Trophoblast cell (in vitro differentiated cells and primary cell): ENCODE measurements at regions not wholly inside any gene's neighbourhood (a gene's known extent, or its start where the extent isn't known, plus 50 kb on each side); places are given as distances from the start of the nearest gene placed in this dataset.
A peak's percentile ranks its signal among the peaks of the same experiment; 100 is the strongest.

Experiments
- DNase-seq, 2 donors: peaks; one replicate each; pipeline ENCODE4 v3.0.0-alpha.2; 2016
- H2AFZ ChIP-seq: 2 replicates; pipeline ENCODE4 v1.6.1; 2013; ENCODE audit warnings: low read length, moderate library complexity, mild to moderate bottlenecking; ENCODE audit not compliant: insufficient read depth, poor library complexity
- H2AK5ac ChIP-seq: 2 replicates; pipeline ENCODE4 v1.6.1; 2013; ENCODE audit warnings: mild to moderate bottlenecking, low read length
- H2BK120ac ChIP-seq: 2 replicates; pipeline ENCODE4 v1.6.1; 2013; ENCODE audit warnings: low read length, mild to moderate bottlenecking, moderate library complexity; ENCODE audit not compliant: insufficient read depth, poor library complexity
- H2BK12ac ChIP-seq: 2 replicates; pipeline ENCODE4 v1.6.1; 2013; ENCODE audit warnings: mild to moderate bottlenecking, low read length, moderate library complexity
- H2BK5ac ChIP-seq: 2 replicates; pipeline ENCODE4 v1.6.1; 2013; ENCODE audit warnings: low read length, low read depth, moderate library complexity, mild to moderate bottlenecking; ENCODE audit not compliant: poor library complexity
- H3K14ac ChIP-seq: 2 replicates; pipeline ENCODE4 v1.6.1; 2013; ENCODE audit warnings: mild to moderate bottlenecking, low read length
- H3K18ac ChIP-seq: 2 replicates; pipeline ENCODE4 v1.6.1; 2013; ENCODE audit warnings: mild to moderate bottlenecking, low read length
- H3K23ac ChIP-seq: 2 replicates; pipeline ENCODE4 v1.6.1; 2013; ENCODE audit warnings: low read length
- H3K27ac ChIP-seq: 2 replicates; pipeline ENCODE4 v1.5.1; 2013; ENCODE audit warnings: low read depth, mild to moderate bottlenecking, inconsistent platforms, low read length, moderate library complexity
- H3K27me3 ChIP-seq: 2 replicates; pipeline ENCODE4 v1.6.1; 2013; ENCODE audit warnings: inconsistent platforms, mild to moderate bottlenecking, low read length, moderate library complexity; ENCODE audit not compliant: insufficient read depth
- H3K36me3 ChIP-seq, 2 experiments: 1 replicate in 1 of 2; 2 replicates in 1 of 2; pipeline ENCODE4 v1.6.1; 2013; ENCODE audit warnings: low read length in 2 of 2, mild to moderate bottlenecking in 2 of 2, moderate library complexity in 1 of 2; ENCODE audit not compliant: insufficient read depth in 2 of 2, control insufficient read depth in 1 of 2
- H3K4ac ChIP-seq: 2 replicates; pipeline ENCODE4 v1.6.1; 2013; ENCODE audit warnings: low read depth, mild to moderate bottlenecking, low read length, moderate library complexity
- H3K4me1 ChIP-seq, 2 experiments: 1 replicate in 1 of 2; 2 replicates in 1 of 2; pipeline ENCODE4 v1.6.1; 2013; ENCODE audit warnings: low read length in 2 of 2, mild to moderate bottlenecking in 2 of 2, moderate library complexity in 1 of 2; ENCODE audit not compliant: insufficient read depth in 2 of 2, control insufficient read depth in 1 of 2
- H3K4me2 ChIP-seq: 2 replicates; pipeline ENCODE4 v1.6.1; 2013; ENCODE audit warnings: inconsistent platforms, mild to moderate bottlenecking, low read length, moderate library complexity
- H3K4me3 ChIP-seq: 2 replicates; pipeline ENCODE4 v1.5.1; 2013; ENCODE audit warnings: mild to moderate bottlenecking, low read depth, low read length, inconsistent platforms
- H3K79me1 ChIP-seq: one replicate; pipeline ENCODE4 v1.6.1; 2013; ENCODE audit warnings: low read length
- H3K79me2 ChIP-seq: 2 replicates; pipeline ENCODE4 v1.6.1; 2013; ENCODE audit warnings: low read length, mild to moderate bottlenecking; ENCODE audit not compliant: control insufficient read depth, insufficient read depth, poor library complexity
- H3K9ac ChIP-seq: 2 replicates; pipeline ENCODE4 v1.6.1; 2013; ENCODE audit warnings: mild to moderate bottlenecking, low read length
- H3K9me3 ChIP-seq: 2 replicates; pipeline ENCODE4 v1.6.1; 2013; ENCODE audit warnings: low read depth, mild to moderate bottlenecking, control low read depth, inconsistent platforms, low read length; ENCODE audit not compliant: insufficient read depth
- H4K12ac ChIP-seq: 2 replicates; pipeline ENCODE4 v1.6.1; 2013; ENCODE audit warnings: low read depth, mild to moderate bottlenecking, low read length, moderate library complexity
- H4K8ac ChIP-seq: 2 replicates; pipeline ENCODE4 v1.6.1; 2013; ENCODE audit warnings: low read depth, mild to moderate bottlenecking, low read length, moderate library complexity
- H4K91ac ChIP-seq: one replicate; pipeline ENCODE4 v1.6.1; 2013; ENCODE audit warnings: low read depth, mild to moderate bottlenecking, low read length, moderate library complexity
- WGBS: extraction: QIAGEN DNeasy Blood & Tissue Kit; methylation state at CpG from one replicate; pipeline ENCODE4 v1.1.7; 2013; ENCODE audit warnings: missing lambda C conversion rate; ENCODE audit not compliant: insufficient read length, insufficient coverage; ENCODE audit errors: extremely low coverage; 5-methylcytosine and 5-hydroxymethylcytosine counted together

DNA sequence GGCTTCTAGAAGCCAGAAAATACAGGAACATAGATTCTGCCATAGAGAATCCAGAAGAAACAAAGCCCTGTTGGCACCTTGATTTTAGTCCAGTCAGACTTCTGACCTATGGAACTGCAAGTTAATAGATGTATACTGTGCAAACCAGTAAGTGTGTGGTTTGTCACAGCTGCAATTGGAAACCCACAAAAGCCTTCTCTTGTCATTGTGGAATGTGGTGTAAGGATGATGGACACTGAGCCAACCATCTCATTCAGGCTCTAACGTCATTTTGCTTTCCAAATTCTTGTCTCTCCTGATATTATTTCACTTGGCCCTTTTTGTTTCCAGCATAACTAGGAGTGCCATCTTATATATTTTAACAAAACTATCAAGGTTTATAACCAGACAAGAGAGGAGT, 369.5 kb upstream of the SMIM21 start:
- Histone ChIP-seq H2AK5ac (no peak overlapping the region), H2AFZ (no peak overlapping the region), H4K8ac (no peak overlapping the region), H3K9me3 (no peaks in the 10 kb centered on the region), H3K4me2 (no peak overlapping the region), H3K27me3 (no peaks in the 10 kb centered on the region), H3K36me3 (no peaks in the 10 kb centered on the region), H2BK5ac (no peak overlapping the region), H3K9ac (no peak overlapping the region), H3K79me1 (peaks cover 22% of the 10 kb centered on the region), H3K4ac (no peak overlapping the region), H3K14ac (peak overlapping the region; percentile 40), H2BK12ac (peak overlapping the region; percentile 89), H3K4me1 (peaks cover 10 to 12% of the 10 kb centered on the region in 2 experiments), H3K4me3 (no peak overlapping the region), H3K18ac (no peak overlapping the region), H4K91ac (no peak overlapping the region), H3K23ac (no peak overlapping the region), H3K27ac (no peak overlapping the region), H2BK120ac (no peak overlapping the region), H4K12ac (no peak overlapping the region), H3K79me2 (peaks cover 4% of the 10 kb centered on the region)
- no CpG with 5 or more reads among the region's 1 CpG for WGBS
- no peak for DNase-seq

DNA sequence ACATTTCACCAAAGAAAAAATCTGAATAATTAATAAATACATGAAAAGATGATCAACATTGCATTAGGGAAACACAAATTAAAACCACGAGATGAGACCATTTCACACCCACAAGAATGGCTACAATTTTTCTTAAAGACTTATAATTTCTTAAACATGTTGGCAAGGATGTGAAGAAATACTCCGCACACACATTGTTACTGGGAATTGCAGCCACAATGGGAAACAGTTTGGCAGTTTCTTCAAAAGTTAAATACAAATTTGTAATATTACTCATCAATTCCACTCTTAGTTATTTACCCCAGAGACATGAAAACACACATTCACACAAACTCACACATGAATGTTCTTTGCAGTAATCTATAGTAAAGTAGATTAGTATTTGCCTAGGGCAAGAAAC, 363.3 kb upstream of the SMIM21 start:
- no peak overlapping the region for H4K8ac ChIP-seq
- H3K79me2 ChIP-seq: no peaks in the 10 kb centered on the region
- H2BK120ac ChIP-seq: no peak overlapping the region
- H3K4me1 ChIP-seq: no peaks in the 10 kb centered on the region
- no peak overlapping the region for H4K91ac ChIP-seq
- H3K27me3 ChIP-seq: no peaks in the 10 kb centered on the region
- WGBS: no CpG with 5 or more reads among the region's 2 CpGs
- no peak overlapping the region for H2BK12ac ChIP-seq
- no peak overlapping the region for H3K4me2 ChIP-seq
- no peak overlapping the region for H2AK5ac ChIP-seq
- no peak overlapping the region for H3K18ac ChIP-seq
- no peak overlapping the region for H3K14ac ChIP-seq
- H3K79me1 ChIP-seq: peaks cover 2% of the 10 kb centered on the region
- peaks cover 2% of the 10 kb centered on the region for H3K9me3 ChIP-seq
- H2BK5ac ChIP-seq: no peak overlapping the region
- H2AFZ ChIP-seq: no peak overlapping the region
- no peak overlapping the region for H4K12ac ChIP-seq
- no peak overlapping the region for H3K9ac ChIP-seq
- no peak overlapping the region for H3K23ac ChIP-seq
- peak in 1 of 2 donors; percentile 5 for DNase-seq
- H3K27ac ChIP-seq: no peak overlapping the region
- H3K4me3 ChIP-seq: no peak overlapping the region
- H3K36me3 ChIP-seq: no peaks in the 10 kb centered on the region
- no peak overlapping the region for H3K4ac ChIP-seq

DNA sequence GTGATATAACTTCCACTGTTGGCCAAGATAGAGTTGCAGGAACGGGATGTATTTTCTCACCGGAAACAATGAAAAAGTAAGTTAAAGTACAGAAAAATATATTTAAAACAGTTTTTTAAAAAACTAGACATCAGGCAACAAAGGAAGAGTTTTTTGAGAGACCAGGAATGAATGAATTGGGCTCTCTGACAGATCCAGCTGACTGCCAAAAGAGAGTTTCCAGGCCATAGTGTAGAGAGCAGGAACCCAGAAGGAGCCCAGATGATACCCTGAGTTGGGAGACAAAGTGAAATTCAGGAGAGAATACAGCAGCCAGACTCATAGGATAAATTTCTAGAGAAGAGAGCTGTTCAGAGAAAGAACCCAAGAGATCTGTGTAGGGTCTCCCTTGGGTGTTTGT, 362.6 kb upstream of the SMIM21 start:
- Histone ChIP-seq H2BK120ac (no peak overlapping the region), H3K27me3 (no peaks in the 10 kb centered on the region), H3K9ac (no peak overlapping the region), H2AFZ (no peak overlapping the region), H2BK5ac (no peak overlapping the region), H3K18ac (no peak overlapping the region), H3K27ac (no peak overlapping the region), H3K4me3 (no peak overlapping the region), H4K91ac (no peak overlapping the region), H3K79me1 (no peaks in the 10 kb centered on the region), H2BK12ac (no peak overlapping the region), H3K4me1 (no peaks in the 10 kb centered on the region), H3K4ac (no peak overlapping the region), H3K36me3 (no peaks in the 10 kb centered on the region), H2AK5ac (no peak overlapping the region), H4K12ac (no peak overlapping the region), H3K9me3 (peaks cover 2% of the 10 kb centered on the region), H4K8ac (no peak overlapping the region), H3K79me2 (no peaks in the 10 kb centered on the region), H3K14ac (no peak overlapping the region), H3K4me2 (no peak overlapping the region), H3K23ac (no peak overlapping the region)
- WGBS: no CpG with 5 or more reads among the region's 2 CpGs
- no peak for DNase-seq

DNA sequence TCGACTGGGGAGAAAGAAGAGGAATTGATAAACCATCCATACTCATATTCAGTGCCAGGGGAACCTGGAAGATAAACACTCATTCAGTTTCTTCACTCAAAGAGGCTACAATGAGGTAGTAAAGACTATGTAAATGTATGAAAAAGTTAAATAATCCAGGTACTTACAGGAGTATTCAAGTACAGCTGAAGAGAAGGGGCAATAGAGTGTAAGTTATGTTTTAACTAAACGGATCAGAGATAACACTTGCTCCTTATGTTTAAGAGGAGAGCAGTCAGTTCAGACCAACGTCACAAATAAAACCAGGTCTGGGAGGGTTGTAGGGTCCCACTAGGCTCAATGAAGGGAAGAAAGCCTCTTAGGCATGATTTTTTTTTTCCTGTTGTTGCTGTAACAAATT, 358.3 kb upstream of the SMIM21 start:
- no peak overlapping the region for H3K27ac ChIP-seq
- no peak overlapping the region for H3K23ac ChIP-seq
- no peak overlapping the region for H2AK5ac ChIP-seq
- DNase-seq: no peak
- peaks cover 2% of the 10 kb centered on the region for H3K9me3 ChIP-seq
- no peak overlapping the region for H3K9ac ChIP-seq
- H3K4me3 ChIP-seq: no peak overlapping the region
- no peak overlapping the region for H3K14ac ChIP-seq
- no peak overlapping the region for H2BK12ac ChIP-seq
- no peak overlapping the region for H2BK5ac ChIP-seq
- H3K36me3 ChIP-seq: no peaks in the 10 kb centered on the region
- H3K4ac ChIP-seq: no peak overlapping the region
- no peak overlapping the region for H4K8ac ChIP-seq
- peaks cover 0 to 5% of the 10 kb centered on the region in 2 experiments for H3K4me1 ChIP-seq
- H2AFZ ChIP-seq: no peak overlapping the region
- no peaks in the 10 kb centered on the region for H3K79me2 ChIP-seq
- H4K91ac ChIP-seq: no peak overlapping the region
- H2BK120ac ChIP-seq: no peak overlapping the region
- no peak overlapping the region for H3K18ac ChIP-seq
- no CpG with 5 or more reads among the region's 3 CpGs for WGBS
- no peak overlapping the region for H3K4me2 ChIP-seq
- H3K27me3 ChIP-seq: no peaks in the 10 kb centered on the region
- H3K79me1 ChIP-seq: peaks cover 7% of the 10 kb centered on the region
- no peak overlapping the region for H4K12ac ChIP-seq
